DMS79 (cell line): ENCODE measurements at regions not wholly inside any gene's neighbourhood (a gene's known extent, or its start where the extent isn't known, plus 50 kb on each side); places are given as distances from the start of the nearest gene placed in this dataset.
"Not testable (repeated sequence)": the region's sequence is repeated elsewhere in the genome, so short reads cannot be mapped to it uniquely, and the experiment has no call there.

ENCODE experiments used
- DNase-seq: peaks from one replicate; lab custom pipeline; 2025; lab: John Stamatoyannopoulos, UW

DNA sequence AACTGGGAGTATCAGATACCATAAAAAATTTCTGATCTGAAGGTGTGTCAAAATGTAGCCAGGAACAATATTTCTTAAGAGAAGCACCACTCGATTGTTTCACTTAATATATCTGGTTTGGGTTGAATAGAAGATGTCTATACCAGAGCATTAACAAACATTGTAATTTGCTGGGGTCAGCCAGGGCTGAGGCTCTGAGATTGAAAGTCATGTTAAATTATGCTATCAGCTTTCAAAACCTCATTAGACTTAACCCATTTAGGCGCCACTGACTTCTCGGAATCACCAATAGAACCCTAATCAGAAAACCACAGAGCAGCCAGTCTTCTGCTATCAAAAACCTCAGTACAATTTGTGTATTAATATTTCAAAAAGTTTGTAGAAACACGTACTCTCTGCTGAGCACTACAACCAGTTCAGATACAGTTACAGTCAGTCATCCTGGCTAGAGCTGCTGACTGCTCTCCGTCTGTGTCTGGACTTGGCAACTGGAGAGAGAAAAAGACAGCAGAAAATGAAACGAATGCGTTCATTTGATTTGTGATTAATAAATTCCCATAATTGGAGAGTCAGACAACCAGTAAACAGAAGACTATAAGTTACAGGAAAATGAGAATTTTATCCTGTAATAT, 848.6 kb upstream of the PABPC4L start:
- no peak for DNase-seq

DNA sequence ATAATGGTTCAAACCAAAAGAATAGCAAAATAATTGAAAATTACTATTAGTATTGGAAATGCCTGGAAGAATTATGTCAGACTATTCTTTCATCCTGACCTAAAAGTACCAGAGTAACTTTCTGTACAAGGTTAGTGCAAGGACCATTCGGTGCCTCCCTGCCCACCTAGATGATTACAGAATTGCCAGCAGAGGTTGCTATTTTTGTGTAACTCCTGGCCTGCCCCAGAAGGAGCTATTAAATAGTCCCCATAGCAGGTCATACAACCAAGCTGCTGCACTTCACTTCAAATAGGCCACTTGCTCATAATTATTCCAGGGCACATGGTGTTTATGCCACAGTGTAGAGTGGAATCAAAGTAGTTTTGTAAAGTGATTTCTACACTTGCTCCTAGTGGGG, 831.1 kb upstream of the PABPC4L start:
- no peak for DNase-seq

DNA sequence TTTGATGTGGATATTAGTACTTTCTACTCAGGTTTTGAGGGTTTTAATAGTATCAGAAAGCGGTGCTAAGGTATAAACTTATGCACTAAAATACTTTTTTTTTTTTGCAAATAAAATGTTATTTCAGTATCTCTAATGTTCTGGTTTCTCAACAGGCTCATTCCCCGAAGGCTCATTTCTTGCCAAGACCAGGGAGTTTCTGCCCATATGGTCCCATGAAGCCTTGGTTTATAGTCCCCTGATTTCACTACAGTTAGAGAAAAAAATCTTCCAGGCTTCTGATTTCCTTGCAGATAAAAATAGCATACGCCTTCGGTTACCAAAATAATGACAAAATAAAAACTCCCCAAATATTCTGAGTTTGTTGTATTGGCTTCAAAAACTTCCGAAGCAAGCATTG, 814.2 kb upstream of the PABPC4L start:
- DNase-seq, result no peak

DNA sequence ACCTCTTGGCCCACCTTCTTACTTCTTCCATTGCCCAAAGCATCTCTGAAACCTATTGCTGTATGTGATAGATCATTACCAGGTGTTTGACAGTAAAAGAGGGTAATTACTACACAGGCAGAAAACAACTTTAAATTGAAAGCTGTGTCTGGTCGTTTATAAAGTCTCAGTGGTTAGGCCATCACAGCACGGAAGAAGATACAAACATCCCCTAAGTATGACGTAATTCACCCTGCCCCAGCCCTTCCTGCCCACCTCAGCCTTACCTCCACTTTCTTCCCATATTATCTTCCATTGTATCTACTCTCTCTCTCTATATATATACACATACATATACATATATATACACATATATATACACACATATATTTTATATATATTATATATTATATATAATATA, 805.8 kb upstream of the PABPC4L start:
- no peak for DNase-seq

DNA sequence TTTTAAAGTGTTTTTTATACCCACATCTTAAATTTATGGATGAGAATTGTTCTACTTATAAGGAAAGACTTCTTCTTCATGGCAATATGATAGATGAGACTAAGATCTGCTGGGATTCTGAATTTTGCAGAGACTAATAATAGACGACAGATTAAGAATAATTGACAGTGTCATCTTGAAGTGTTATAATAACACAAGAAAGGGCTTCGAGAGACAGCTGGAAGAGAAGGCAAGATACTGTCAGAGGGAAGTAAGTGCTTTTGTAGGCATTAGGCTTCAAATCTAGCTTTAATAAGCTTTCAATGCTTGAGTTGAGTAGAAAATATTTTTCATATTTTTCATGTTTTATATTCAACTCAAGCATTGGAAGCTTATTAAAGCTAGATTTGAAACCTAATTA, 797.6 kb upstream of the PABPC4L start:
- no peak for DNase-seq

DNA sequence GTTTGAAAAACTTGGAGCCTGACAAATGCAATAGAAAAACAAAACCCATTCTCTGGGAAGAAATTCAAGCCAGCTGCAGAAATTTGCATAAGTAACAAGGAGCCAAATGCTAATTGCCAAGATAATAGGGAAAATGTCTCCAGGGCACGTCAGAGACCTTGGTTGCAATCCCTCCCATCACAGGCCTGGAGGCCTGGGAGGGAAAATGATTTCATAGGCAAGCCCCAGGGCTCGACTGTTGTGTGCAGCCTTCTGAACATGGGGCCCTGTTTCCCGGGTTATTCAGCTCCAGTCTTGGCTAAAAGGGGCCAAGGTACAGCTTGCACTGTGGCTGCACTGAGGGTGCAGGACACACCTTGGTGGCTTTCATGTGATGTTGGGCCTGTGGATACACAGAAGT, 760.4 kb upstream of the PABPC4L start:
- DNase-seq, result no peak

DNA sequence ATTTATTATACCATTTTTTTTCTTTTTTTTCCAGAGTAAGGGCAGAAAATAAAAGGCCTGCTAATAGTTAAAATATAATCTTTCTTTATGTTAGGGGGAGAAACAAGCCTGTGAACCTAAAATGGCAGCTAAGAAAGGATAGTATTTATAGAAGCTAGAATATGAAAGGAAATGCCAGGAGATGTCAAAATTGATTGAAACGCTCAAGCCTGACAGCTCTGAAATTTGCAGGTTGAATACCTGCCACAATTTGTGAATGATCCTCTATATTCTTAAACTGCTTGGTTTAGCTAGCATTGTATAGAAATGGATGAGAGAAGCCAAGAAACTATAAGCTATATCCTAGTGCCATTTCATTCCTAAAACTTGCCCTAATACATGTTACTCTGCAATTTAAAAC, 757.3 kb upstream of the PABPC4L start:
- DNase-seq, result no peak

DNA sequence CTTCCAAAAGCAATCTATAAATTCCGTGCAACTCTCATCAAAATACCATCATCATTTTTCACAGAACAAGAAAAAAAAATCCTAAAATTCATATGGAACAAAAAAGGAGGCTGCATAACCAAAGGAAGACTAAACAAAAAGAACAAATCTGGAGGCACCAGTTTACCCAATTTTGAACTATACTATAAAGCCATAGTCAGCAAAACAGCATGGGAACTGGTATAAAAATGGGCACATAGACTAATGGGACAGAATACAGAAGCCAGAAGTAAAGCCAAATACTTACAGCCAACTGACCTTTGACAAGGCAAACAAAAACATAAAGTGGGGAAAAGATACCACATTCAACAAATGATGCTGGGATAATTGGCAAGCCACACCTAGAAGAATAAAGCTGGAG, 753.5 kb upstream of the PABPC4L start:
- no peak for DNase-seq

DNA sequence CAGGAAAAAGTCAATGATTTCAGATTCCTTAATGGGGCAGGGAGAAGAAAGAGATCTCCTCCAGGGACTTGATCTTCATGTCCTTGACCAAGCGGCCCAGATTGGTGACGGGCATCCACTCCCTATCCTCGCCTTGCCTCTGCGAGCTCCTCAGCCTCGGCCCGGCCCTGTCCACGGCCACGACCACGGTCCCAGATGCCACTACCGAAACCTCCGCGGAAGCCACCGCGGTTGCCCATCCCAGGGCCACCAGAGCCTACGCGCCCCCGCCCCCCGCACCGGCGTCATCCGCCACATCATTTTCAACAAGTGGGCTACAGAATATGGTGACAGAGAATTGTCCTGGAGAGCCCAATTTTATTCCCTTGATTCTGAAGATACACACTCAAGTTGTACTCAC, 751.2 kb upstream of the PABPC4L start:
- no peak for DNase-seq

DNA sequence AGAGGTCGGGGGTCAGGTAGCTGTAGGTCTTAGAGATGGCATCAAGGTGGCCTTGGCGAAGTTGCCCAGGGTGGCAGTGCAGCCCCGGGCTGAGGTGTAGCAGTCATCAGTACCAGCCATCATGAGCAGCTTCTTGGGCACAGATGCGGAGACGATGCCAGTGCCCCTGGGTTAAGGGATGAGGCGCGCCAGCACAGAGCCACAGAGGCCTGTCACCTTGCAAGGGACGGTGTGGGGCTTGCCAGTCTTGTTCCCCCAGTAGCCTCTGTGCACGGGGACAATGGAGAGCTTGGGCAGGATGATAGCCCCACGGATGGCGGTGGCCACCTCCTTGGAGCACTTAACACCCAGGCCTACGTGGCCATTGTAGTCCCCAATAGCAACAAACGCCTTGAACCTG, 750.7 kb upstream of the PABPC4L start:
- DNase-seq, result no peak

DNA sequence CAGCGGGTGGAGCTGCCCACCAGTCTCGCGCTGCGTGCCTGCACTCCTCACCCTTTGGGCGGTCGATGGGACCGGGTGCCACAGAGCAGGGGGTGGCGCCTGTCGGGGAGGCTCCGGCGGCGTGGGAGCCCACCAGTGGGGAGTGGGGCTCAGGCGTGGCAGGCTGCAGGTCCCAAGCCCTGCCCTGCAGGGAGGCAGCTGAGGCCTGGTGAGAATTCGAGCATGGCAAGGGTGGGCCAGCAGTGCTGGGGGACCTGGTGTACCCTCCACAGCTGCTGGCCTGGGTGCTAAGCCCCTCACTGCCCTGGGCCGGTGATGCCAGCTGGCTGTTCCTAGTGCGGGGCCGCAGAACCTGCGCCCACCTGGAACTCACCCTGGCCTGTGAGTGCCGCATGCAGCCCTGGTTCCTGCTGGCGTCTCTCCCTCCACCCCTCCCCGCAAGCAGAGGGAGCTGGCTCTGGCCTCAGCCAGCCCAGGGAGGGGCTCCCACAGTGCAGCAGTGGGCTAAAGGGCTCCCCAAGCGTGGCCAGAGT, 746.6 kb upstream of the PABPC4L start:
- no peak for DNase-seq

DNA sequence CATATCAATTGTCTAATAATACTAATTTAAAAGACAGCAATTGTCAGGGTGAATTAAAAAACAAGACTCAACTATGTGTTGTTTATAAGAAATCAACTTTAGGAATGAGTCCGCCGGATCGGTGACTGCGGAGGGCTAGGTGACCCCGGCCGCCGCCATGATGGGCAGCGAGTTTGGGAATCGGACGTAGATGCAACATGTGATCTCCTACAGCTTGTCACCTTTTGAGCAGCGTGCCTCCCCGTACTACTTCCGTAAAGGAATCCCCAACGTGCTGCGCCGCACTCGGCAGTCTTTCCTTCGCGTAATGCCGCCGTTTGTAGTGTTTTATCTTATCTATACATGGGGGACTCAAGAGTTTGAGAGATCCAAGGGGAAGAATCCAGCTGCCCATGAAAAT, 742.5 kb upstream of the PABPC4L start:
- no peak for DNase-seq

DNA sequence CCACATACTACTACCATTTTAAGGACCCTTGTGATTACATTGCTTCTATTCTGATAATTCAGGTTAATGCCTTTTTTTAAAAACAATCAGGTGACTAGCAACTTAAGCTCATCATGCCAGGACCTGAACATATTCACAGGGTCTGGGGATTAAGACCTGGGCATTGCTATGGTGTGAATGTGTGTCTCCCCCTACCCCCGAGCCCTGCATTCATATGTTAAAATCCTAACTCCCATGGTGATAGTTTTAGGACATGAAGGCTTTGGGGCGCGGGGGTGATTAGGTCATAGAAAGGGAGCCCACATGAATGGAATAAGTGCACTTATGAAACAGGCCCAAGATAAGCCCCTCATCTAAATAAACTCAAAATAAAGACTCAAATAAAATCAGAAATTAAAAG, 734.4 kb upstream of the PABPC4L start:
- no peak for DNase-seq

DNA sequence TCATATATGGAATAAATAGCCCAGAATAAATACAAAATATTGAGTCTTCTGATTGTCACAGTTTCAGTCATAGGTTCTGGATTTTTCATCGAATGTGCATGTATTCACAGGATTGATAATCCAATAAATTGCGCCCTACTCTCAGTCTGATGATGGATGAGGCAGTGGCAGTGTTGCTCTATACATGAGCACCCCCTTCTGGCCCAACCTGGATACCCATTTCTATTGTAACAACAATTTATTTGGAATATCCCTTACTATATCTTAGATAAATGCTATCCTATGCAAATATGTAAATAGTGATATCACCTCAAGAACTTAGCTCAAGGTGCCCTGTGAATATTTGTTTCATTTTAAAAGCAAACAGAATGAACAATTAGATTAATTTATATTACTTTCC, 733.7 kb upstream of the PABPC4L start:
- no peak for DNase-seq

DNA sequence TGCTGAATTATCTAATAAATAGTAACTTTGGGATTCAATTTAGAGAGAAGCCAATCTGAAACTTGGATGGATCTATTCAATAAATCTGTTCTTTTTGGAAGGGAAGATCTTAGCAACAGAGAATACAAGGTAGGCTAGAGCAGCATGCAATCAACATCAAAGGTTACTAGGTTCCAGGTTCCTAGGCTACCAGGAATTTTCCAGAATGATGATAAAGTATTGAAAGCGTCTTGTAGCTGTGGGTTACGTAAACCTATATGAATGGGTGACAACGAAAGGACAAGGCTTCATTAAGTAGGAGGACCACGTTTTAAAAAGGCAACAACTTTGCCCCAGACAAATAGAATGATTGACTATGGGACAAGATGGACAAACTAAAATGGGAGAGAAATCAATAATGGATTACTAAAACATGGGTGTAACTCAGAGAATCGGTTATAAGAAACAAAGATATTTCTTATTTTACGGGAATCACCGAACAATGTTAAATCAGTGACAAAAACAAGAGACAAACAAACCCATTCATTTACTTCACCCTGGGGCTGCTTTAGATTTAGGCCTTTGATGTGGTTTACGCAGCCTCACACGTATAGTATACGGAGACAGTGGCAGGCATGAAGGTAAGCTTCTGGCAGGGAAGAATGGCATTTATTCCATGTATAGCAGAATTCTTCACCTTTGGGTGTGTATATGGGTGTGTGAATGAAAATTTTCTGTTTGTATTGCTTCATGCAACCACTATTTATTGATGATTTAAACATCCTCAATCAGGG, 732.6 kb upstream of the PABPC4L start:
- DNase-seq, result no peak

DNA sequence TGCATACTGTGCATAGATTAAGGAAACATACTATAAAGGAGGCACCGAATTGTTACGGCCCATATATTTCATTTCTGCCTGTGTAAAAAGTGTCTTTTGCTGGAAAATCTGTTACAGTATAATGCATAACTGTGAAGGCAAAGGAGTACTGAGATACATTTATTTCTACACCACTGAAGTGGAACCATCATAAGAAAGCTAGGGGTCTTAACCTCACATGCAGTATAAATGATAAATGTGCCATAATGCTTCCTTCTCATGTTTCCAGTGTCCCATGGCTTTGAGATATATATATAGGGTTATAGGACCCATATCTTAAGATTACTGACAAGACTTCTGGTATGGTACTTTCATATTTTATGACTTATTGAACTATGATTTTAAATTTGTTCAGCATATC, 713.8 kb upstream of the PABPC4L start:
- no peak for DNase-seq

DNA sequence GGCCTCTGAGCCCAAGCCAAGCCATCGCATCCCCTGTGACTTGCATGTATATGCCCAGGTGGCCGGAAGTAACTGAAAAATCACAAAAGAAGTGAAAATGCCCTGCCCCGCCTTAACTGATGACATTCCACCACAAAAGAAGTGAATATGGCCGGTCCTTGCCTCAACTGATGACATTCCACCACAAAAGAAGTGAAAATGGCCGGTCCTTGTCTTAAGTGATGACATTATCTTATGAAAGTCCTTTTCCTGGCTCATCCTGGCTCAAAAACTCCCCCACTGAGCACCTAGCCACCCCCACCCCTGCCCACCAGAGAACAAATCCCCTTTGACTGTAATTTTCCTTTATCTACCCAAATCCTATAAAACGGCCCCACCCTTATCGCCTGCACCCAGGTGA, 712.7 kb upstream of the PABPC4L start:
- DNase-seq, result not testable (repeated sequence)

DNA sequence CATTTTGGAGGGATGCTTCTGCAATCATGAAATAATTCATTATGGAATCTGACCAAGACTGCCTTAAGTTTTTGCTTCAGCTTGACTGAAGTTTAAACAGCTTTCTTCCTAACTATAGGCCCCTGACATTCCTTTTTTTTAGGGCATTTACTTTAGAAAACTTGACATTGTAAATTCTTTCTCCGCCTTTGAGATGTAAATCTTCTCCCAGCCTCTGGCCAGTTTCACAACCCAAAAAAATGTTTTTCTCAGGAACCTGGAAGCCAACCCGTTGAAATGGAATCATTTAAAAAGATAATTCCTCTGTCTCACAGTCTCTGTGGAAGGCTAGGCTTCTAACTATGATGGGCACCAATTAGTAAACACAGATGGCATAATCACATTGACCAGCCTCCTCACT, 710.4 kb upstream of the PABPC4L start:
- DNase-seq, result no peak

DNA sequence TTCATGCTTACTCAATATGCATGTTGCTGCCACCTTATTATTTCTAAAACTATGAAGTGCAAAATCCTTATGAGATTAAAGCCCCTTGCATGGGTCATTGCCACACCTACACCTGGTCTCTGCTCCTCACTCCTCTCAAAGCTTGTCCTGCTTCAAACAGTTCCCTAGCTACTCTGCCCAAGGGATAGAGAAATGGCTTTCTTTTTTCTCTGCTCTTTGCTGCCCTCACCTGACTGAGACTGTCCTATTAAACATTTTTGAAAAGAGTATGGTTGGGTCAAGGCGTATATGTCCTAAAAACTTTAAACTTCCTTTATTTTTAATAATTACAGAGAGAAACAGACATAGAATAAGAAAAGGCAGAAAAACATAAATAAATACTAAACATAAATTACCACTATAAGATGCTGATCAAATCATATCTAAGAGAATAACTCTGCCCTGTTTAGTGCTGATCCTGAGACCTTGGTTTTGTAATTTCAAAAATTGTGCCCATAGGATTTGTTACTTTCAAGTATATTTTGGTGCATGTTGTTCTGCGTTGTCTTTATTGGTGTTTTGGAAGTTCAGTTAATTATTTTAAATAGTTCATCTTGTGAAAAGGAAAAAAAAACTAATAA, 704.9 kb upstream of the PABPC4L start:
- no peak for DNase-seq

DNA sequence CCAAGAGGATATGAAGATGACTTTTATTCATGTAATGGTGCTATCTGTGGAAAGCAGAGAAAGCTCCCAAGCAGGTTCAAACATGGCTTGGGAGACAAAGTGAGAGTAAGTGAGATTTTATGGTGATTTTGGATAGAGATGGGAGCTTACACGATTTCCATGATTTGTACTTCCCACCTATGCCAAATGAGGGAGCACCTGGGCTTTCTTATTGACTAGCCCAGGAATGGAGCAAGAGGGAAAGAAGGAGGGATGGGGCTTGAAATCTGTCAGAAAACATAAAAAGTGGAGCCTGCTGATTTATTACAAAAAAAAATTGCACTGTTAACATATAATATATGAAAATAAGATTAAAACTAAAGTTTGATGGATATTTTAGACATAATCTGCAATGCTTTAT, 703.5 kb upstream of the PABPC4L start:
- DNase-seq, result no peak

DNA sequence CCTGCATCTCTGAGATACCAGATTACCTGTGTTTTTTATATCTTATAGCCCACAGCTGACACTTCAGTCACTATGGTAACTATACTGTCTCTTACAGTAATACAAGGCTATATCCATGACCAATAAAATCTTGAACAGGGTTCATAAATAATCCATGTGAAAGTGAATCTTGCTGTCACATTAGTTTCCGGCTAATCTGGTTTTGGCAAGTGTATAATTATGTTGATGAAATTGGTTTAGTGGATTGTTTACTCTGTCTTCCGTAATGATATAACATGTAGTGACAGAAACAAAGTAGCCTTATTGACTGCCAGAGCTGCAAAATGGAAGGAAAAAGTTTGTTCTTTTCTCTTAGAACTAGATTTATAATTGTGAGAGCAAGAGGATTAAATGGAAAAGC, 686.6 kb upstream of the PABPC4L start:
- DNase-seq, result no peak

DNA sequence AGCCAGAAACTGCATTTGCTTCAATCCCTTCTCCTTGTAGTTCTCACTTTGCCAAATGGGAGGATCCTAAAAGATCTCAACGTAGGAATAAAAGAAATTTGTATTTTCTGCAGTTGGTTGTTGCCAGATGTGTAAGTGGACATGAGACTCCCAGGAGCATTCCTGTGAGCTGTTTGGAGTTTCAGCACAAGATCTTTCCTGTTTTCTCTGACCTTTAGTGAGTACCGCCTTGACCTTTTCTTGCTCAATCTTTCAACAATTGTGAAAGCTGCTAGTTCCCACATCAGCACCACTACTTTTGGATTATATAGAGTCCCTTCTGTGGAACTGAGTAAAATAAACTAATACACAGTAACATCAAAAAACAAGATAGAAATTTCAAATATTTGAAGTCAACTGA, 683.8 kb upstream of the PABPC4L start:
- no peak for DNase-seq

DNA sequence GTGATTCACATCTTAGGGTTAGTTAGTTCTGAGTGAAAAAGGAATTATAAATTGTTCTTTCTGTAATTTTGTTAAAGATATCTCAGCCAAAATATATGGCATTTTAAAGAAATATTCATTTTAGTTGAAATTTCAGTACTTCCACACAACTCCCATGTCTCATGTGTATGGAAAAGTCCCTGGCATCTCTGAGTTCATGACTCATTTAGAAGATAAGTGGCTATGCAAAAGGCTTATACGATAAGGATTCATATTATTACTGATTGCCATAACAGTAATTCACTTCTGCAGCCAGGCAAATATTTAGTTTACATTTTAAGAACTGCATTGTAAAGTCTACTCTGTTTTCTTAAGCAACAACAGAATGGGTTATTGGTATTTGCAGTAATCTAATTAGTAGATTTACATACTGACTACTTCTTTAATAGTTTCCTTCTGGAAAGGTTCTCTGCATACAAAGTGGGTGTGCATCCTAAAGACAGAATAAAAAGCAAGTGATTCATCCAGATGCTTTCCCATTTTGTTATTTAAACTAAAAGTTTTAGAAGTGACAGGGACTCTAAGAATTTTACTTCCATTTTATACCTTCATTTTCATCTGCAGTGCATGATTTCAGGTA, 682.4 kb upstream of the PABPC4L start:
- no peak for DNase-seq
